ENCODE measurements at regions not wholly inside any gene's neighbourhood (a gene's known extent, or its start where the extent isn't known, plus 50 kb on each side); places are given as distances from the start of the nearest gene placed in this dataset.

DNA sequence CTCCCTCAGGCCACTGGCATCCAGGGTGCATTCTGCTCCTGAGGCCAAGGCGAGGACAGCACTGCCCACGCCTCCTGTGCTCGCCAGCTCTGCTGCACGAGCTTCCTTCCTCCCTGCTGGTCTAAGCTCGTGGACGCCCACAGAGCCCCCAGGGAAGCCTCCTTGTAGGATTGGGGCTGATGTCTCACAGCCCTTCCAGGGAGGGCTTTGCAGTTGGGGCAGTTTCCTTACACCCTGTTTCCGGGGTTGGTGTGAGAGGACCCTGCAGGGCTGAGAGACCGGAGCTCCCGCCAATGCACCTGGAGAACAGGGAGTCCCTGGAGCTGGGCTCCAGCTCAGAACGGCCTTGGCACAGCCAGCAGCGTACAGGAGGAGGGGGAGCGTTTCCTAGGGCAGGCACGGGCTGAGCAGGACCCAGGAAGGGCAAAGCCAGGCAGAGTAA, 172.4 kb upstream of the PDE10A start:
- TF ChIP-seq POLR2A (IDR thresholded peaks at IDR 0.05): no peak
- TF ChIP-seq, protein P1, sequence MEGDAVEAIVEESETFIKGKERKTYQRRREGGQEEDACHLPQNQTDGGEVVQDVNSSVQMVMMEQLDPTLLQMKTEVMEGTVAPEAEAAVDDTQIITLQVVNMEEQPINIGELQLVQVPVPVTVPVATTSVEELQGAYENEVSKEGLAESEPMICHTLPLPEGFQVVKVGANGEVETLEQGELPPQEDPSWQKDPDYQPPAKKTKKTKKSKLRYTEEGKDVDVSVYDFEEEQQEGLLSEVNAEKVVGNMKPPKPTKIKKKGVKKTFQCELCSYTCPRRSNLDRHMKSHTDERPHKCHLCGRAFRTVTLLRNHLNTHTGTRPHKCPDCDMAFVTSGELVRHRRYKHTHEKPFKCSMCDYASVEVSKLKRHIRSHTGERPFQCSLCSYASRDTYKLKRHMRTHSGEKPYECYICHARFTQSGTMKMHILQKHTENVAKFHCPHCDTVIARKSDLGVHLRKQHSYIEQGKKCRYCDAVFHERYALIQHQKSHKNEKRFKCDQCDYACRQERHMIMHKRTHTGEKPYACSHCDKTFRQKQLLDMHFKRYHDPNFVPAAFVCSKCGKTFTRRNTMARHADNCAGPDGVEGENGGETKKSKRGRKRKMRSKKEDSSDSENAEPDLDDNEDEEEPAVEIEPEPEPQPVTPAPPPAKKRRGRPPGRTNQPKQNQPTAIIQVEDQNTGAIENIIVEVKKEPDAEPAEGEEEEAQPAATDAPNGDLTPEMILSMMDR (IDR thresholded peaks at IDR 0.05): no peak

All from right lobe of liver (tissue), 4 donors.